Stomach (tissue), 8 donors: ENCODE measurements at regions not wholly inside any gene's neighbourhood (a gene's known extent, or its start where the extent isn't known, plus 50 kb on each side); places are given as distances from the start of the nearest gene placed in this dataset.

ENCODE experiments used
- DNase-seq, 2 donors: peaks; one replicate each; pipeline versions ENCODE4 v3.0.0 to v3.0.0-alpha.2; 2013 to 2019
- H3K27ac ChIP-seq, 5 donors: fragments of 200-600 bp in 4 of 5; sonication (generic) in 4 of 5; one replicate each; pipeline ENCODE4 v1.5.1; 2013 to 2019; ENCODE audit warnings: mild to moderate bottlenecking in 1 of 5, moderate library complexity in 1 of 5
- H3K27me3 ChIP-seq, 3 donors: fragments of 200-600 bp; sonication (generic); one replicate each; pipeline ENCODE4 v1.5.1; 2017 to 2019; ENCODE audit warnings: mixed run types in 1 of 3
- H3K36me3 ChIP-seq, 4 donors: fragments of 200-600 bp; sonication (generic); 1 replicate in 3 of 4; 2 replicates in 1 of 4; pipeline ENCODE4 v1.5.1; 2016 to 2019
- H3K4me1 ChIP-seq, 4 donors: fragments of 200-600 bp; sonication (generic); one replicate each; pipeline ENCODE4 v1.5.1; 2016 to 2019
- H3K4me3 ChIP-seq, 4 donors: fragments of 200-600 bp; sonication (generic) in 3 of 4; one replicate each; pipeline ENCODE4 v1.5.1; 2016 to 2019; ENCODE audit warnings: mild to moderate bottlenecking in 1 of 4
- H3K9me3 ChIP-seq, 4 donors: fragments of 200-600 bp; sonication (generic); one replicate each; pipeline ENCODE4 v1.5.1; 2016 to 2019
- CTCF ChIP-seq, 7 experiments: fragments of 450-650 bp in 4 of 7; fragments of 200-600 bp in 3 of 7; sonication (generic) in 3 of 7; IDR thresholded peaks; one replicate each; pipeline ENCODE4 v1.5.1; 2016 to 2019; ENCODE audit warnings: antibody characterized with exemption in 7 of 7, control low read depth in 2 of 7, mild to moderate bottlenecking in 1 of 7
- EP300 ChIP-seq: sonication (generic); formaldehyde crosslinking; IDR thresholded peaks from one replicate; pipeline ENCODE4 v1.6.1; 2017; ENCODE audit warnings: antibody characterized with exemption
- POLR2A ChIP-seq, 4 donors: fragments of 450-650 bp; IDR thresholded peaks; one replicate each; pipeline ENCODE4 v1.6.1; 2016; ENCODE audit warnings: antibody characterized with exemption in 4 of 4, control low read depth in 2 of 4, mild to moderate bottlenecking in 1 of 4, moderate library complexity in 1 of 4
- POLR2AphosphoS5 ChIP-seq, 3 donors: sonication (generic); formaldehyde crosslinking; IDR thresholded peaks; one replicate each; pipeline ENCODE4 v1.6.1; 2016; ENCODE audit warnings: antibody characterized with exemption in 3 of 3
- WGBS, 5 donors: extraction: QIAGEN DNeasy Blood & Tissue Kit in 3 of 5; methylation state at CpG; one replicate each; pipeline versions ENCODE4 v1.1.5 to v1.1.7; 2013 to 2018; 5-methylcytosine and 5-hydroxymethylcytosine counted together
- intact Hi-C: fragments of 100-400 bp; cut with DNase I; formaldehyde crosslinking; loops from one replicate; pipeline ENCODE4 v1.15.1; 2023; ENCODE audit warnings: low total_unique reads
- donor health status: healthy with polysubstance abuse.
- donor health status: Bipolar disorder and iron deficiency.
- donor health status: healthy.

DNA sequence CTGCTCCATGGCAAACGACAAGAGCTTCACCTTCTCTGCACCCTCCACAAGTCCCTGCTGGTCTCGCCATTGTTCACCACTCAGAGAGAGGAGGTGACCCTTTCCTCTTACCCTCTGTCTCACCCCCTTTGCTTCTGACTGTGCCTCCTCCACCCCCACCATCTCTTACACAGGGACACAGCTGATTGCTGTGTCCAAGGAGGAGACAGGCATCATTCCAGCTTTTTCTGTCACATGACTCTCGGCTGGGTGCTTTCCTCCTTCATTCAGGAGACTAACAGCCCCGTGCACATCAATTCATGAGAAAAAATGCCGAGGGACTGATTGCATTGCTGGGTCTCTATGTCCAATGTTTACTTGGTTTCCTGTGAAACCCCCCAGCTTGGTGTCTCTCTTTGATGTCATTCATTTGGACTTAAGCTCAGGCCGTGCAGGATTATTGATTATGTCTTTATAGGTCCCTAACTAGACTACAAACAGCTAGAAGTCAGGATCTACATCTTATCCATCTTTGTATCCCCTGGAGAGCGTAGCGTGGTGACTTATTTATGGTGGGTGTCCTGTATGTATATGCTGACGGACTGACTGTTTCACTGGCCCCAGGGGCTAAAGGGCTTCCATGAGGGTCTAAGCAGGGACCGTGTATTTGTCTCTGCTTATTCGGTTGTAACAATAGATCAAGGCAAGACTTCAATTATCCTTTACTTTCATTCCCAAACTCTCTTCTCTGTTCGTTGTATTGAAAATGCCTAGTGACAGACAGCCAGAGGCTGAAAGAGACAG, 82.2 kb upstream of the CDH13 start:
- TF ChIP-seq POLR2AphosphoS5 (IDR thresholded peaks at IDR 0.05): no peak
- no peak for TF ChIP-seq POLR2A (IDR thresholded peaks at IDR 0.05)
- TF ChIP-seq EP300: no peak
- TF ChIP-seq CTCF (IDR thresholded peaks at IDR 0.05): no peak
- WGBS, 5 donors: 50 to 59% (median 51%) methylated on average over 12 of the region's 12 CpGs
- Histone ChIP-seq H3K4me1 (no peaks in the 10 kb centered on the region), H3K36me3 (no peaks in the 10 kb centered on the region), H3K27ac (no peak overlapping the region), H3K27me3 (peaks cover 0 to 27% (median 4%) of the 10 kb centered on the region in 3 donors), H3K4me3 (no peak overlapping the region), H3K9me3 (no peaks in the 10 kb centered on the region)
- intact Hi-C loops: no loop called here
- no peak for DNase-seq

DNA sequence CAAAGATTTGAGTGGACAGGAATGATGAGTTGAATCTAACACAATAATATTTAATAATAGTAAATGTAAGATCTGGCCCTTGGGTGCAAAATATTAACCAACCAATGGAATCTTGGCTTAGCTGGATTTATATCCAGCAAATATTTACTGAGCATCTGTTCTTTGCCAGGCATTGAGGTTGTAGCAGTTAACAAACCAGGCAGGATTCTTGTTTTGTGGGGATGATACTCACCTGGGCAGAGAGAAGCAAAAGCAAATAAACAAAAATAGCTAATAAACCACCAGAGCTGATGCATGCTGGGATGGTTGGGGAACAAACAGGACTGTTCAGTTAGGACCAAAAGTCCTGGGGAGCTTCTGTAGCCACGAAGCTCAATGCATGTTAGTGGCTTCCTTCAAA, 84.1 kb upstream of the CDH13 start:
- WGBS, 5 donors: 74 to 83% (median 79%) methylated on average over 1 of the region's 1 CpG

DNA sequence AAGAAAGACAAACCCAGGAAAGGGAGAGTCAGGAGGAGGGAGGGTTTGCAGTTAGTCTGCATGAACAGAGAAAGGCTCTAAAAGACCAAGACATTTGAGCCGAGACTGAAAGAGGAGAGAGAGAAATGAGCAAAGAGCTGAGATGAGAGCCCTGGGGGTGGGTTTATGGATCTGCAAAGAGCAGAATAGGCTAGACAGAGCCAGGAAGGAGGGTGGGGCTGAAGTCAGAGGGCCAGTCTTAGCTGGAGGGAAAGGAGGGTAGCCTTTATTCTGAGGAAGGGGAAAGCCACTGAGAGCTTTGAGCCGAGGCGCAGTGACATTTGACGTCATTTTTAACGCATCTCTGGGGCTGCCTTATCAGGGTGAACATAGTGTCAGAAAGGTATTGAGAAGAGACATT, 85.7 kb upstream of the CDH13 start:
- H3K27ac ChIP-seq: no peak overlapping the region
- H3K4me3 ChIP-seq: no peak overlapping the region
- TF ChIP-seq EP300: no peak
- no peak for TF ChIP-seq POLR2A (IDR thresholded peaks at IDR 0.05)
- TF ChIP-seq CTCF (IDR thresholded peaks at IDR 0.05): no peak
- no peak for TF ChIP-seq POLR2AphosphoS5 (IDR thresholded peaks at IDR 0.05)
- intact Hi-C loops: no loop called here
- no peaks in the 10 kb centered on the region for H3K36me3 ChIP-seq
- WGBS, 5 donors: 53 to 78% (median 73%) methylated on average over 5 of the region's 5 CpGs
- no peak for DNase-seq
- H3K9me3 ChIP-seq: peaks cover 0 to 7% (median 3%) of the 10 kb centered on the region in 4 donors
- peaks cover 0 to 35% (median 4%) of the 10 kb centered on the region in 3 donors for H3K27me3 ChIP-seq
- no peaks in the 10 kb centered on the region for H3K4me1 ChIP-seq

More for the DNA sequence above, 84.1 kb upstream of the CDH13 start:
- DNase-seq: no peak
- TF ChIP-seq EP300 (no peak), CTCF (IDR thresholded peaks at IDR 0.05) (no peak), POLR2A (IDR thresholded peaks at IDR 0.05) (no peak), POLR2AphosphoS5 (IDR thresholded peaks at IDR 0.05) (no peak)
- H3K27ac ChIP-seq: no peak overlapping the region
- H3K4me1 ChIP-seq: no peaks in the 10 kb centered on the region
- peaks cover 0 to 2% (median 1%) of the 10 kb centered on the region in 4 donors for H3K9me3 ChIP-seq
- H3K4me3 ChIP-seq: no peak overlapping the region
- H3K36me3 ChIP-seq: no peaks in the 10 kb centered on the region
- intact Hi-C loops: no loop called here
- H3K27me3 ChIP-seq: peaks cover 0 to 35% (median 4%) of the 10 kb centered on the region in 3 donors

- TF ChIP-seq CTCF (IDR thresholded peaks at IDR 0.05): no peak
- TF ChIP-seq EP300: no peak
- TF ChIP-seq POLR2AphosphoS5 (IDR thresholded peaks at IDR 0.05): no peak
- TF ChIP-seq POLR2A (IDR thresholded peaks at IDR 0.05): no peak
- Histone ChIP-seq H3K27ac (no peak overlapping the region), H3K4me1 (no peaks in the 10 kb centered on the region), H3K4me3 (no peak overlapping the region), H3K36me3 (no peaks in the 10 kb centered on the region), H3K27me3 (peaks cover 0 to 14% (median 0%) of the 10 kb centered on the region in 3 donors), H3K9me3 (peaks cover 0 to 7% (median 3%) of the 10 kb centered on the region in 4 donors)
- 60 to 79% (median 75%) methylated on average over 2 of the region's 2 CpGs for WGBS, 5 donors
- no peak for DNase-seq
- intact Hi-C loops: no loop called here
Measured at GRCh38 chr16:82535764-82536163, 91.0 kb upstream of the CDH13 start.
